ENCODE measurements at regions not wholly inside any gene's neighbourhood (a gene's known extent, or its start where the extent isn't known, plus 50 kb on each side); places are given as distances from the start of the nearest gene placed in this dataset.

DNA sequence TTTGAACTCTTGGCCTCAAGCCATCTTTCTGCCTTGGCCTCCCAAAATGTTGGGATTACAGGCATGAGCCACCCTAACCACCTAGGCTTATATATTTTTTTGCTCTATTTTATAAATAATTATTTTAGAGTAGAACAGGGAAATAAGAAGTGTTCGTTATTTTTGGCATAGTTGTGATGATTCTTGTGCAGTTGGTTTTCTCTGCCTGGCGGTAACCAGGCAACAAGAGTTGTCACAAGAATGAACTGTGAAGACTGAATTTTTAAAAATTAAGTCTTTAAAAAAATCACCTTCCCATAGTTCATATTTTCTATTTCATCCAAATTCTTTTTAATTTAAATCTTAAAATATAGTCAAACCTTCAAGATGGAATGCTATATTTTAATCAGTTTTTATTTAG lies 310.2 kb downstream of the ARL6IP6 start:
- TF ChIP-seq, protein P1, sequence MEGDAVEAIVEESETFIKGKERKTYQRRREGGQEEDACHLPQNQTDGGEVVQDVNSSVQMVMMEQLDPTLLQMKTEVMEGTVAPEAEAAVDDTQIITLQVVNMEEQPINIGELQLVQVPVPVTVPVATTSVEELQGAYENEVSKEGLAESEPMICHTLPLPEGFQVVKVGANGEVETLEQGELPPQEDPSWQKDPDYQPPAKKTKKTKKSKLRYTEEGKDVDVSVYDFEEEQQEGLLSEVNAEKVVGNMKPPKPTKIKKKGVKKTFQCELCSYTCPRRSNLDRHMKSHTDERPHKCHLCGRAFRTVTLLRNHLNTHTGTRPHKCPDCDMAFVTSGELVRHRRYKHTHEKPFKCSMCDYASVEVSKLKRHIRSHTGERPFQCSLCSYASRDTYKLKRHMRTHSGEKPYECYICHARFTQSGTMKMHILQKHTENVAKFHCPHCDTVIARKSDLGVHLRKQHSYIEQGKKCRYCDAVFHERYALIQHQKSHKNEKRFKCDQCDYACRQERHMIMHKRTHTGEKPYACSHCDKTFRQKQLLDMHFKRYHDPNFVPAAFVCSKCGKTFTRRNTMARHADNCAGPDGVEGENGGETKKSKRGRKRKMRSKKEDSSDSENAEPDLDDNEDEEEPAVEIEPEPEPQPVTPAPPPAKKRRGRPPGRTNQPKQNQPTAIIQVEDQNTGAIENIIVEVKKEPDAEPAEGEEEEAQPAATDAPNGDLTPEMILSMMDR (conservative IDR thresholded peaks at IDR 0.05; ENCODE audit: low read depth in 2 of 2), result no peak
- no peak for TF ChIP-seq EZH2 (IDR thresholded peaks at IDR 0.05; ENCODE audit: low read depth, unreplicated experiment)
- TF ChIP-seq EZH2phosphoT487 (IDR thresholded peaks at IDR 0.05; ENCODE audit: unreplicated experiment), result no peak

Data from GM23338 (cell line).